ENCODE measurements at regions not wholly inside any gene's neighbourhood (a gene's known extent, or its start where the extent isn't known, plus 50 kb on each side); places are given as distances from the start of the nearest gene placed in this dataset.

- Histone ChIP-seq H3K4me2 (no peak overlapping the region), H3K4me1 (peaks cover 6% of the 10 kb centered on the region), H3K9me3 (ENCODE audit: low read depth) (no peaks in the 10 kb centered on the region), H3K27ac (no peak overlapping the region), H3K79me2 (ENCODE audit: low read depth) (no peaks in the 10 kb centered on the region), H3F3A (ENCODE audit: low read depth) (peaks cover 3% of the 10 kb centered on the region), H3K36me3 (no peaks in the 10 kb centered on the region), H2AFZ (replicated peaks) (no peak overlapping the region), H3K9ac (no peak overlapping the region), H4K20me1 (ENCODE audit: low read depth) (no peaks in the 10 kb centered on the region), H3K27me3 (no peaks in the 10 kb centered on the region), H3K4me3 (no peak overlapping the region)
- H3K4me1 Mint-ChIP-seq, result peaks cover 3% of the 10 kb centered on the region
- TF ChIP-seq, protein P1, sequence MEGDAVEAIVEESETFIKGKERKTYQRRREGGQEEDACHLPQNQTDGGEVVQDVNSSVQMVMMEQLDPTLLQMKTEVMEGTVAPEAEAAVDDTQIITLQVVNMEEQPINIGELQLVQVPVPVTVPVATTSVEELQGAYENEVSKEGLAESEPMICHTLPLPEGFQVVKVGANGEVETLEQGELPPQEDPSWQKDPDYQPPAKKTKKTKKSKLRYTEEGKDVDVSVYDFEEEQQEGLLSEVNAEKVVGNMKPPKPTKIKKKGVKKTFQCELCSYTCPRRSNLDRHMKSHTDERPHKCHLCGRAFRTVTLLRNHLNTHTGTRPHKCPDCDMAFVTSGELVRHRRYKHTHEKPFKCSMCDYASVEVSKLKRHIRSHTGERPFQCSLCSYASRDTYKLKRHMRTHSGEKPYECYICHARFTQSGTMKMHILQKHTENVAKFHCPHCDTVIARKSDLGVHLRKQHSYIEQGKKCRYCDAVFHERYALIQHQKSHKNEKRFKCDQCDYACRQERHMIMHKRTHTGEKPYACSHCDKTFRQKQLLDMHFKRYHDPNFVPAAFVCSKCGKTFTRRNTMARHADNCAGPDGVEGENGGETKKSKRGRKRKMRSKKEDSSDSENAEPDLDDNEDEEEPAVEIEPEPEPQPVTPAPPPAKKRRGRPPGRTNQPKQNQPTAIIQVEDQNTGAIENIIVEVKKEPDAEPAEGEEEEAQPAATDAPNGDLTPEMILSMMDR (IDR thresholded peaks at IDR 0.05), result no peak
- TF ChIP-seq EZH2 (IDR thresholded peaks at IDR 0.05), result no peak
- no peak for TF ChIP-seq EZH2phosphoT487 (IDR thresholded peaks at IDR 0.05)
- no peak for DNase-seq (ENCODE audit: low spot score)
- no peak overlapping the region for H3K27ac Mint-ChIP-seq
- no peak overlapping the region for H3K4me3 Mint-ChIP-seq
- H3K9me3 Mint-ChIP-seq, result no peaks in the 10 kb centered on the region
- peaks cover 2% of the 10 kb centered on the region for H3K27me3 Mint-ChIP-seq (ENCODE audit: insufficient read depth, low read depth)
- H3K36me3 Mint-ChIP-seq, result no peaks in the 10 kb centered on the region
Measured at GRCh38 chr11:114989536-114989935, 311.2 kb downstream of the NXPE2 start.

DNA sequence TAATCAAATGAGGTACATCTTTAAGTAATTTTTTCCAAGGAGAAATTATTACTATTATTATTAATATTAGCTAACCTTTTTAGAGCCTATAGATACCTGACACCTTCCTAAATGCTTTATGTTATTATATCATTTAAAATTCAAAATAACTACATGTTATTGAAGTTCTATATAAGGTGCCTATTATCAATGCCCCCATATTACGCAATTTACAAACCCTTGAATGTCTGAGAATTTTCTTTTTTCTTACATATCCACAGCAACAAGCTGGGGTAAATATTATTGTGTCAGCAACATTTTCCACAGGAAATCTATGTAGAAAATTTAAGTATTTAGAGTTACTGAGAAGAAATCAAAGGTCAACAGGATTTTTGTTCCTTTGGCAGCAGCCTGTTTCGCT, 327.3 kb downstream of the NXPE2 start:
- H2AFZ ChIP-seq (replicated peaks), result no peak overlapping the region
- H3K9ac ChIP-seq, result no peak overlapping the region
- no peaks in the 10 kb centered on the region for H3K4me1 ChIP-seq
- H3K27me3 ChIP-seq, result no peaks in the 10 kb centered on the region
- no peak overlapping the region for H3K27ac ChIP-seq
- H3K4me2 ChIP-seq, result no peak overlapping the region
- no peaks in the 10 kb centered on the region for H3K36me3 ChIP-seq
- H3K4me3 ChIP-seq, result no peak overlapping the region
- no peaks in the 10 kb centered on the region for H3K79me2 ChIP-seq (ENCODE audit: low read depth)
- H4K20me1 ChIP-seq (ENCODE audit: low read depth), result no peaks in the 10 kb centered on the region
- no peaks in the 10 kb centered on the region for H3F3A ChIP-seq (ENCODE audit: low read depth)
- Mint-ChIP-seq H3K36me3 (no peaks in the 10 kb centered on the region), H3K27me3 (ENCODE audit: insufficient read depth, low read depth) (peaks cover 2% of the 10 kb centered on the region), H3K4me1 (no peaks in the 10 kb centered on the region), H3K27ac (no peak overlapping the region), H3K9me3 (no peaks in the 10 kb centered on the region), H3K4me3 (no peak overlapping the region)
- no peaks in the 10 kb centered on the region for H3K9me3 ChIP-seq (ENCODE audit: low read depth)
- TF ChIP-seq EZH2 (IDR thresholded peaks at IDR 0.05), result no peak
- DNase-seq (ENCODE audit: low spot score), result no peak

GRCh38 chr11:115007851-115008250, 329.5 kb downstream of the NXPE2 start:
- Histone ChIP-seq H3K27ac (no peak overlapping the region), H3K36me3 (no peaks in the 10 kb centered on the region), H3K4me1 (no peaks in the 10 kb centered on the region), H3K4me2 (no peak overlapping the region), H3K9me3 (ENCODE audit: low read depth) (no peaks in the 10 kb centered on the region), H3K4me3 (no peak overlapping the region), H2AFZ (replicated peaks) (no peak overlapping the region), H4K20me1 (ENCODE audit: low read depth) (no peaks in the 10 kb centered on the region), H3K79me2 (ENCODE audit: low read depth) (no peaks in the 10 kb centered on the region), H3K9ac (no peak overlapping the region), H3F3A (ENCODE audit: low read depth) (no peaks in the 10 kb centered on the region), H3K27me3 (no peaks in the 10 kb centered on the region)
- Mint-ChIP-seq H3K9me3 (peaks cover 3% of the 10 kb centered on the region), H3K27me3 (ENCODE audit: insufficient read depth, low read depth) (peaks cover 2% of the 10 kb centered on the region), H3K4me1 (no peaks in the 10 kb centered on the region), H3K36me3 (no peaks in the 10 kb centered on the region), H3K27ac (no peak overlapping the region), H3K4me3 (no peak overlapping the region)
- no peak for DNase-seq (ENCODE audit: low spot score)
- TF ChIP-seq EZH2phosphoT487 (IDR thresholded peaks at IDR 0.05) (no peak), EZH2 (IDR thresholded peaks at IDR 0.05) (no peak)
- TF ChIP-seq, protein P1 (IDR thresholded peaks at IDR 0.05), result no peak

DNA sequence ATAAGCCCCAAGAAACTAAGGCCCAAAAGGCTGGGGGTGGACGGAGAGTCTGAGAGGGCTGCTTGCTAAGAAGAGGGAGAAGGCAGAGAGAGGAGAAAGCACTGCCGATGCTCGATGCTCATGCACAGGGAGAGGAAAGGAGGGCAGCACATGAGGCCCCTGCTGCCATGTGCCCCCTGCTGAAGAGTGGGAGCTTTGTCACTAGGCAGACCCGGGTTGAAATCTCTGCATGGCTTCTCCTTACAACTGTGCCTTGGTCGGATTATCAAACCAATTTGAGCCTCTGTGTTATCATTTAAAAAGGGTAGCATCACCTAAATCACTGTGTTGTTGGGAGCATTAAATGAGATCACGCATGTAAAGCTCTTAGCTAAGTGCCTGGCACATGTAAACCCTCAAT, 330.5 kb downstream of the NXPE2 start:
- peaks cover 2% of the 10 kb centered on the region for H3K27me3 Mint-ChIP-seq (ENCODE audit: insufficient read depth, low read depth)
- no peak overlapping the region for H3K4me3 Mint-ChIP-seq
- Histone ChIP-seq H3K4me2 (no peak overlapping the region), H3K4me1 (no peaks in the 10 kb centered on the region), H3K4me3 (no peak overlapping the region), H3K27me3 (no peaks in the 10 kb centered on the region), H3F3A (ENCODE audit: low read depth) (no peaks in the 10 kb centered on the region), H3K36me3 (no peaks in the 10 kb centered on the region), H3K79me2 (ENCODE audit: low read depth) (no peaks in the 10 kb centered on the region), H3K27ac (no peak overlapping the region), H3K9ac (no peak overlapping the region), H2AFZ (replicated peaks) (peak overlapping the region; percentile 86), H3K9me3 (ENCODE audit: low read depth) (no peaks in the 10 kb centered on the region), H4K20me1 (ENCODE audit: low read depth) (no peaks in the 10 kb centered on the region)
- DNase-seq (ENCODE audit: low spot score), result no peak
- no peaks in the 10 kb centered on the region for H3K4me1 Mint-ChIP-seq
- no peak overlapping the region for H3K27ac Mint-ChIP-seq
- H3K9me3 Mint-ChIP-seq, result peaks cover 6% of the 10 kb centered on the region
- H3K36me3 Mint-ChIP-seq, result no peaks in the 10 kb centered on the region
- TF ChIP-seq EZH2phosphoT487 (IDR thresholded peaks at IDR 0.05) (no peak), EZH2 (IDR thresholded peaks at IDR 0.05) (no peak)
- TF ChIP-seq, protein P1 (IDR thresholded peaks at IDR 0.05), result no peak

Data from neural progenitor cell (in vitro differentiated cells).